Skeletal muscle tissue (tissue), 3 donors: ENCODE measurements at regions not wholly inside any gene's neighbourhood (a gene's known extent, or its start where the extent isn't known, plus 50 kb on each side); places are given as distances from the start of the nearest gene placed in this dataset.

Experiments used
- H3K27ac ChIP-seq: one replicate; pipeline ENCODE4 v1.7.0; 2013; ENCODE audit warnings: mild to moderate bottlenecking, low read depth, low read length, inconsistent platforms
- H3K27me3 ChIP-seq, 3 donors: one replicate each; pipeline ENCODE4 v1.7.0; 2013; ENCODE audit warnings: low read length in 3 of 3; ENCODE audit not compliant: control insufficient read depth in 3 of 3, insufficient read depth in 3 of 3
- H3K36me3 ChIP-seq, 3 donors: one replicate each; pipeline ENCODE4 v1.7.0; 2013; ENCODE audit warnings: low read length in 3 of 3; ENCODE audit not compliant: control insufficient read depth in 3 of 3, insufficient read depth in 3 of 3
- H3K4me1 ChIP-seq, 3 donors: one replicate each; pipeline ENCODE4 v1.7.0; 2013; ENCODE audit warnings: low read length in 3 of 3, mild to moderate bottlenecking in 3 of 3; ENCODE audit not compliant: control insufficient read depth in 3 of 3, insufficient read depth in 3 of 3
- H3K4me3 ChIP-seq, 3 donors: one replicate each; pipeline ENCODE4 v1.7.0; 2013; ENCODE audit warnings: low read length in 3 of 3
- H3K9ac ChIP-seq, 3 donors: one replicate each; pipeline ENCODE4 v1.7.0; 2013; ENCODE audit warnings: low read length in 3 of 3, mild to moderate bottlenecking in 3 of 3, moderate library complexity in 2 of 3, low read depth in 1 of 3
- H3K9me3 ChIP-seq, 3 donors: one replicate each; pipeline ENCODE4 v1.7.0; 2013; ENCODE audit warnings: low read length in 3 of 3; ENCODE audit not compliant: control insufficient read depth in 3 of 3
- donor health status: Osteomylitis.

GRCh38 chr2:107393516-107393915 lies 433.2 kb upstream of the RGPD4 start:
- Histone ChIP-seq H3K9me3 (no peaks in the 10 kb centered on the region), H3K27me3 (no peaks in the 10 kb centered on the region), H3K36me3 (no peaks in the 10 kb centered on the region), H3K4me1 (no peaks in the 10 kb centered on the region), H3K9ac (no peak overlapping the region), H3K4me3 (no peak overlapping the region), H3K27ac (no peak overlapping the region)

GRCh38 chr2:107398683-107399082 lies 428.0 kb upstream of the RGPD4 start:
- H3K9me3 ChIP-seq, result no peaks in the 10 kb centered on the region
- H3K27me3 ChIP-seq, result no peaks in the 10 kb centered on the region
- H3K4me3 ChIP-seq, result no peak overlapping the region
- no peaks in the 10 kb centered on the region for H3K36me3 ChIP-seq
- H3K27ac ChIP-seq, result no peak overlapping the region
- H3K9ac ChIP-seq, result no peak overlapping the region
- H3K4me1 ChIP-seq, result no peaks in the 10 kb centered on the region

GRCh38 chr2:107402330-107402729 lies 424.4 kb upstream of the RGPD4 start:
- Histone ChIP-seq H3K27me3 (no peaks in the 10 kb centered on the region), H3K9me3 (no peaks in the 10 kb centered on the region), H3K9ac (no peak overlapping the region), H3K4me1 (no peaks in the 10 kb centered on the region), H3K4me3 (no peak overlapping the region), H3K27ac (no peak overlapping the region), H3K36me3 (no peaks in the 10 kb centered on the region)

GRCh38 chr2:107405261-107405660 lies 421.4 kb upstream of the RGPD4 start:
- Histone ChIP-seq H3K4me1 (no peaks in the 10 kb centered on the region), H3K36me3 (no peaks in the 10 kb centered on the region), H3K4me3 (no peak overlapping the region), H3K9me3 (no peaks in the 10 kb centered on the region), H3K9ac (no peak overlapping the region), H3K27ac (no peak overlapping the region), H3K27me3 (no peaks in the 10 kb centered on the region)

- no peak overlapping the region for H3K9ac ChIP-seq
- H3K9me3 ChIP-seq, result no peaks in the 10 kb centered on the region
- H3K36me3 ChIP-seq, result no peaks in the 10 kb centered on the region
- no peaks in the 10 kb centered on the region for H3K27me3 ChIP-seq
- H3K27ac ChIP-seq, result no peak overlapping the region
- H3K4me1 ChIP-seq, result no peaks in the 10 kb centered on the region
- H3K4me3 ChIP-seq, result no peak overlapping the region
Observed at GRCh38 chr2:107407017-107407416, 419.7 kb upstream of the RGPD4 start.

GRCh38 chr2:107407974-107408373 lies 418.7 kb upstream of the RGPD4 start:
- Histone ChIP-seq H3K9ac (no peak overlapping the region), H3K9me3 (no peaks in the 10 kb centered on the region), H3K27ac (no peak overlapping the region), H3K4me1 (no peaks in the 10 kb centered on the region), H3K4me3 (no peak overlapping the region), H3K27me3 (no peaks in the 10 kb centered on the region), H3K36me3 (no peaks in the 10 kb centered on the region)

- no peaks in the 10 kb centered on the region for H3K36me3 ChIP-seq
Observed at GRCh38 chr2:107411267-107411666, 415.4 kb upstream of the RGPD4 start.

GRCh38 chr2:107412209-107412904 lies 414.3 kb upstream of the RGPD4 start:
- Histone ChIP-seq H3K4me1 (no peaks in the 10 kb centered on the region), H3K4me3 (no peak overlapping the region), H3K9me3 (no peaks in the 10 kb centered on the region), H3K27ac (no peak overlapping the region), H3K36me3 (no peaks in the 10 kb centered on the region), H3K27me3 (no peaks in the 10 kb centered on the region), H3K9ac (no peak overlapping the region)

More at GRCh38 chr2:107411267-107411666, 415.4 kb upstream of the RGPD4 start:
- Histone ChIP-seq H3K27me3 (no peaks in the 10 kb centered on the region), H3K4me1 (no peaks in the 10 kb centered on the region), H3K9me3 (no peaks in the 10 kb centered on the region), H3K9ac (no peak overlapping the region), H3K4me3 (no peak overlapping the region), H3K27ac (no peak overlapping the region)

- H3K9ac ChIP-seq, result no peak overlapping the region
Observed at GRCh38 chr2:107412981-107413380, 413.7 kb upstream of the RGPD4 start.

GRCh38 chr2:107414376-107414775 lies 412.3 kb upstream of the RGPD4 start:
- no peaks in the 10 kb centered on the region for H3K36me3 ChIP-seq

More at GRCh38 chr2:107412981-107413380, 413.7 kb upstream of the RGPD4 start:
- Histone ChIP-seq H3K27me3 (no peaks in the 10 kb centered on the region), H3K4me3 (no peak overlapping the region), H3K4me1 (no peaks in the 10 kb centered on the region), H3K27ac (no peak overlapping the region), H3K36me3 (no peaks in the 10 kb centered on the region), H3K9me3 (no peaks in the 10 kb centered on the region)

More at GRCh38 chr2:107414376-107414775, 412.3 kb upstream of the RGPD4 start:
- Histone ChIP-seq H3K4me1 (peaks cover 0 to 3% (median 0%) of the 10 kb centered on the region in 3 donors), H3K9me3 (no peaks in the 10 kb centered on the region), H3K9ac (no peak overlapping the region), H3K27me3 (no peaks in the 10 kb centered on the region), H3K27ac (no peak overlapping the region), H3K4me3 (no peak overlapping the region)
